ENCODE measurements at regions not wholly inside any gene's neighbourhood (a gene's known extent, or its start where the extent isn't known, plus 50 kb on each side); places are given as distances from the start of the nearest gene placed in this dataset.

DNA sequence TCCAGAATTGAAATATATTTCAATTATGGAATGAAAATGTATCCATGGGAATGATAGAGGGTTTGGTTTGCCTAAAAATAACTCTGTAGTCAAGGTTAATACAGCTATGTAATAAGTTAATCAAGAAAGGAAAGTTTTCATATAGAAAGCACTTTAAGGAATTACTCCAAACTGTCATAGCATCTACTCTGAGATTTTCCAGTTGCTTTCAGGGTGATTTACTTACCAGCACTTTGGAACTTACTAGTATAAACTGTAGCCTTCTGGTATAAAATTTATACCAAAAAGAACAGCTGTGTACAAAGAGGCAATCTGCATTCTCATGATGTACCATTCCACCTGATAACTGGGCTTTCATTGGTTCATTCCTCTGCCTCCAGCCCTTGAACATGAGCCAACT is 87.1 kb downstream of the ARF6 start:
- TF ChIP-seq, protein P1, sequence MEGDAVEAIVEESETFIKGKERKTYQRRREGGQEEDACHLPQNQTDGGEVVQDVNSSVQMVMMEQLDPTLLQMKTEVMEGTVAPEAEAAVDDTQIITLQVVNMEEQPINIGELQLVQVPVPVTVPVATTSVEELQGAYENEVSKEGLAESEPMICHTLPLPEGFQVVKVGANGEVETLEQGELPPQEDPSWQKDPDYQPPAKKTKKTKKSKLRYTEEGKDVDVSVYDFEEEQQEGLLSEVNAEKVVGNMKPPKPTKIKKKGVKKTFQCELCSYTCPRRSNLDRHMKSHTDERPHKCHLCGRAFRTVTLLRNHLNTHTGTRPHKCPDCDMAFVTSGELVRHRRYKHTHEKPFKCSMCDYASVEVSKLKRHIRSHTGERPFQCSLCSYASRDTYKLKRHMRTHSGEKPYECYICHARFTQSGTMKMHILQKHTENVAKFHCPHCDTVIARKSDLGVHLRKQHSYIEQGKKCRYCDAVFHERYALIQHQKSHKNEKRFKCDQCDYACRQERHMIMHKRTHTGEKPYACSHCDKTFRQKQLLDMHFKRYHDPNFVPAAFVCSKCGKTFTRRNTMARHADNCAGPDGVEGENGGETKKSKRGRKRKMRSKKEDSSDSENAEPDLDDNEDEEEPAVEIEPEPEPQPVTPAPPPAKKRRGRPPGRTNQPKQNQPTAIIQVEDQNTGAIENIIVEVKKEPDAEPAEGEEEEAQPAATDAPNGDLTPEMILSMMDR (conservative IDR thresholded peaks at IDR 0.05; ENCODE audit: low read depth, low read length) = no peak
- TF ChIP-seq EZH2 (IDR thresholded peaks at IDR 0.05; ENCODE audit: borderline replicate concordance, low read depth, low read length, poor library complexity, severe bottlenecking) = no peak
- no peak overlapping the region for H3K27ac ChIP-seq (ENCODE audit: low read depth, low read length, poor library complexity, severe bottlenecking)
- intact Hi-C loops (cut with micrococcal nuclease; ENCODE audit: unreplicated experiment) = no loop called here
- CTCF ChIA-PET = no interaction called here
- no TSS peak for BruUV-seq (replicated peaks)
- POLR2A ChIA-PET (ENCODE audit: low non-redundant PET) = no interaction called here
- no peaks in the 10 kb centered on the region for H3K36me3 ChIP-seq (ENCODE audit: insufficient read depth, low read length, poor library complexity, severe bottlenecking)
- DNase-seq (ENCODE audit: low spot score) = no peak
- H3K4me3 ChIP-seq (ENCODE audit: low read depth, low read length, poor library complexity, severe bottlenecking) = no peak overlapping the region
- no peaks in the 10 kb centered on the region for H3K4me1 ChIP-seq (ENCODE audit: insufficient read depth, low read length, poor library complexity, severe bottlenecking)
- H3K9me3 ChIP-seq (ENCODE audit: low read depth, low read length, poor library complexity, severe bottlenecking) = no peaks in the 10 kb centered on the region
- no peaks in the 10 kb centered on the region for H3K27me3 ChIP-seq (replicated peaks; ENCODE audit: insufficient read depth, low read depth, low read length, poor library complexity)

DNA sequence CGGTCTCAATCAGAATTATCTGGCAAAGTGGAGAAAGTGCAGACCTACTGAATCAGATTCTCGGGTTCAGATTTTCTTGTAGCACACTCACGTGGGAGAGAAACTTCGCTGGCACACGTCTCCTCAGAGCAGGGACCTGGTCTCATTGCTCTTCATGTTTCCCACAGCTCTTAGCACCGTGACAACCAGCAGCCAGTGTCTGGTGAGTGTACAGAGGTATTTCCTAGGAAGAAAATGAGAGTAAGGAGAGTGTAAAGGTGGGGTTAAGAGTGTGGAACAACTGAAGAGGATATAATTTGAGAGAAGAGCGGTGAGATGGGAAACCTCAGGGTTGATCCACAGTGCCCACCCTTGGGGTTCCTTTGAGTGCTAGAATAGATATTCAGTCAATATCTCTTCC is 89.2 kb downstream of the ARF6 start:
- POLR2A ChIA-PET (ENCODE audit: low non-redundant PET) = no interaction called here
- intact Hi-C loops (cut with micrococcal nuclease; ENCODE audit: unreplicated experiment) = no loop called here
- Histone ChIP-seq H3K27me3 (replicated peaks; ENCODE audit: insufficient read depth, low read depth, low read length, poor library complexity) (no peaks in the 10 kb centered on the region), H3K4me3 (ENCODE audit: low read depth, low read length, poor library complexity, severe bottlenecking) (no peak overlapping the region), H3K4me1 (ENCODE audit: insufficient read depth, low read length, poor library complexity, severe bottlenecking) (no peaks in the 10 kb centered on the region), H3K9me3 (ENCODE audit: low read depth, low read length, poor library complexity, severe bottlenecking) (no peaks in the 10 kb centered on the region), H3K27ac (ENCODE audit: low read depth, low read length, poor library complexity, severe bottlenecking) (no peak overlapping the region), H3K36me3 (ENCODE audit: insufficient read depth, low read length, poor library complexity, severe bottlenecking) (no peaks in the 10 kb centered on the region)
- CTCF ChIA-PET = no interaction called here
- DNase-seq (ENCODE audit: low spot score) = no peak
- TF ChIP-seq EZH2 (IDR thresholded peaks at IDR 0.05; ENCODE audit: borderline replicate concordance, low read depth, low read length, poor library complexity, severe bottlenecking) = no peak
- TF ChIP-seq, protein P1 (conservative IDR thresholded peaks at IDR 0.05; ENCODE audit: low read depth, low read length) = no peak
- no TSS peak for BruUV-seq (replicated peaks)

DNA sequence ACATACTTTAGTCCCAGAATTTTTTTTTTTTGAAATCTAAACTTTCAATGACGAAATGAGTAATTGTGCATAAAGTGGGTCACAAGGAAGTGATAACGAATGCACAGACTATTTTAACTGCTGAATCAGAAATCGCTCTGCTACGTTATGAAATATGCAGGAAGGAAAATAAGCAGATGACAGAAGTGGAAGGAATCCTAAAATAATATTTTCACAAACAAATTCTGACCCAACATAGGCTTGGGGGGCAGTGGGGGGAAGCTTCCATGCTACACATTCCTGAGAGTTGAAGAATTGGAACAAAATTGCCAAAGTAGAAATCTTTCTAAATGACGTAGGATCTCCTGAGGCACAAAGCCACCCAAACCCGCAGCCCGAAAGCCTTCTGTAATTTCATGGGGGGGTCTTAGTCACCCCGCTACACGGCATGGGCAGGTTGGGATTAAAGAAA is 89.6 kb downstream of the ARF6 start:
- H3K4me3 ChIP-seq (ENCODE audit: low read depth, low read length, poor library complexity, severe bottlenecking) = no peak overlapping the region
- H3K27me3 ChIP-seq (replicated peaks; ENCODE audit: insufficient read depth, low read depth, low read length, poor library complexity) = no peaks in the 10 kb centered on the region
- no peak overlapping the region for H3K27ac ChIP-seq (ENCODE audit: low read depth, low read length, poor library complexity, severe bottlenecking)
- no peaks in the 10 kb centered on the region for H3K4me1 ChIP-seq (ENCODE audit: insufficient read depth, low read length, poor library complexity, severe bottlenecking)
- no peaks in the 10 kb centered on the region for H3K36me3 ChIP-seq (ENCODE audit: insufficient read depth, low read length, poor library complexity, severe bottlenecking)
- BruUV-seq (replicated peaks) = no TSS peak
- intact Hi-C loops (cut with micrococcal nuclease; ENCODE audit: unreplicated experiment) = no loop called here
- TF ChIP-seq EZH2 (IDR thresholded peaks at IDR 0.05; ENCODE audit: borderline replicate concordance, low read depth, low read length, poor library complexity, severe bottlenecking) = no peak
- TF ChIP-seq, protein P1 (conservative IDR thresholded peaks at IDR 0.05; ENCODE audit: low read depth, low read length) = no peak
- POLR2A ChIA-PET (ENCODE audit: low non-redundant PET) = no interaction called here
- CTCF ChIA-PET = no interaction called here
- no peak for DNase-seq (ENCODE audit: low spot score)
- H3K9me3 ChIP-seq (ENCODE audit: low read depth, low read length, poor library complexity, severe bottlenecking) = no peaks in the 10 kb centered on the region

All from A673 (cell line).